Loucy (cell line): ENCODE measurements at regions not wholly inside any gene's neighbourhood (a gene's known extent, or its start where the extent isn't known, plus 50 kb on each side); places are given as distances from the start of the nearest gene placed in this dataset.

Experiments used
- CTCF ChIP-seq: fragments of 200-600 bp; sonication (generic); conservative IDR thresholded peaks from 2 replicates; pipeline ENCODE4 v1.5.1; 2014; ENCODE audit warnings: mild to moderate bottlenecking, antibody characterized with exemption, low read length
- EZH2phosphoT487 ChIP-seq: fragments of 200-600 bp; IDR thresholded peaks from 2 replicates; pipeline ENCODE4 v1.6.1; 2018; ENCODE audit warnings: antibody characterized with exemption, mild to moderate bottlenecking, moderate library complexity, borderline replicate concordance

- TF ChIP-seq CTCF (no peak), EZH2phosphoT487 (no peak)
Measured at GRCh38 chr2:145041706-145042105, 521.8 kb upstream of the ZEB2 start.
